ENCODE measurements at regions not wholly inside any gene's neighbourhood (a gene's known extent, or its start where the extent isn't known, plus 50 kb on each side); places are given as distances from the start of the nearest gene placed in this dataset.

DNA sequence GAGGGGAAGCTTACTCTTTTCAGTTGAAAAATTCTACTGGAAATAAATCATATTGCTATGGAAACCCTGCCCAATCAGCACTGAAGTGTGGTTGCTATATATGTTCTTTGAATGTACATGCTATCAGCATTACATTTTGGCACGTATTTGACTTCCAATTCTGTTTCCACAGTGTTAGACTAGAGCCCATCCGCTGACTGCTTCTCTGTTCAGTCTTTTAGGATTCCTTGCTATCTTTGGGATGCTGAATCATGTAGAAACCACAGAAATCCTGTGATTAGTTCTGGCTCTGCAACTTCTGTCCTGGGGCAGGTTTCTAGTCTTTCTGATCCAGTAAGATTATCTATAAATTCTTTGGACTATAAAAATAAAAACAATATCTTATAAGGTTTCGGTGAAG, 128.2 kb upstream of the SLC7A14 start:
- Histone ChIP-seq H3K4me1 (ENCODE audit: low read length) (no peaks in the 10 kb centered on the region), H2AFZ (ENCODE audit: low read length) (no peak overlapping the region), H3F3A (ENCODE audit: insufficient read depth, low read length) (no peaks in the 10 kb centered on the region), H3K27me3 (replicated peaks; ENCODE audit: insufficient read depth, low read length) (no peaks in the 10 kb centered on the region), H3K4me3 (ENCODE audit: low read length) (no peak overlapping the region), H3K9me3 (replicated peaks; ENCODE audit: insufficient read depth, low read length) (no peaks in the 10 kb centered on the region), H3K36me3 (replicated peaks; ENCODE audit: insufficient read depth, low read length) (no peaks in the 10 kb centered on the region), H3K9me2 (replicated peaks; ENCODE audit: insufficient read depth, low read length) (no peaks in the 10 kb centered on the region), H3K9ac (ENCODE audit: low read length) (no peak overlapping the region), H3K4me2 (ENCODE audit: low read depth, low read length) (no peak overlapping the region), H3K79me2 (ENCODE audit: low read length) (no peaks in the 10 kb centered on the region), H3K27ac (ENCODE audit: low read length) (no peak overlapping the region), H4K20me1 (ENCODE audit: insufficient read depth, low read length) (no peaks in the 10 kb centered on the region)
- no peak for TF ChIP-seq EZH2phosphoT487 (IDR thresholded peaks at IDR 0.05; ENCODE audit: low read length)
- TF ChIP-seq, protein P1, sequence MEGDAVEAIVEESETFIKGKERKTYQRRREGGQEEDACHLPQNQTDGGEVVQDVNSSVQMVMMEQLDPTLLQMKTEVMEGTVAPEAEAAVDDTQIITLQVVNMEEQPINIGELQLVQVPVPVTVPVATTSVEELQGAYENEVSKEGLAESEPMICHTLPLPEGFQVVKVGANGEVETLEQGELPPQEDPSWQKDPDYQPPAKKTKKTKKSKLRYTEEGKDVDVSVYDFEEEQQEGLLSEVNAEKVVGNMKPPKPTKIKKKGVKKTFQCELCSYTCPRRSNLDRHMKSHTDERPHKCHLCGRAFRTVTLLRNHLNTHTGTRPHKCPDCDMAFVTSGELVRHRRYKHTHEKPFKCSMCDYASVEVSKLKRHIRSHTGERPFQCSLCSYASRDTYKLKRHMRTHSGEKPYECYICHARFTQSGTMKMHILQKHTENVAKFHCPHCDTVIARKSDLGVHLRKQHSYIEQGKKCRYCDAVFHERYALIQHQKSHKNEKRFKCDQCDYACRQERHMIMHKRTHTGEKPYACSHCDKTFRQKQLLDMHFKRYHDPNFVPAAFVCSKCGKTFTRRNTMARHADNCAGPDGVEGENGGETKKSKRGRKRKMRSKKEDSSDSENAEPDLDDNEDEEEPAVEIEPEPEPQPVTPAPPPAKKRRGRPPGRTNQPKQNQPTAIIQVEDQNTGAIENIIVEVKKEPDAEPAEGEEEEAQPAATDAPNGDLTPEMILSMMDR (IDR thresholded peaks at IDR 0.05; ENCODE audit: low read length), result no peak
- no peak for TF ChIP-seq EZH2 (optimal IDR thresholded peaks at IDR 0.05; ENCODE audit: low read depth, low read length)
- DNase-seq, result no peak

DNA sequence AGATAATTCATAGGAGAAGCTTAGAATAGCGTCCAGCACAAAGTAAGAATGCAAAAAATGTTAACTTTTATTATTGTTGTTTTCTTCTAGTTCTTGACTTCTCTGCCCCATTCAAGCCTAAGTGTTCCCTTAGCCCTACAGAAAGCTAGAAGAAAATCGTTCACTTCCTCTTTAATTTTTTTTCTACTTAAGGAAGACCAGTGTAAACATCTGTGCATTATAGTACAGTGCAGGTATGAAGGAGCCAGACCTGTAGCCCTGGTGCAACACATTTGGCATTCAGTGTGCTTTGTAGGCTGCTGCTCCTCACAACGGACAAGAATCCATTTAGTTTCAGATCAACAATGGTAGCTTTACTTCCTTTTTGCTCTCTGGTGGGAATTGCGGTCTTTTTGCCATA, 127.8 kb upstream of the SLC7A14 start:
- no peak overlapping the region for H3K4me2 ChIP-seq (ENCODE audit: low read depth, low read length)
- H4K20me1 ChIP-seq (ENCODE audit: insufficient read depth, low read length), result no peaks in the 10 kb centered on the region
- no peaks in the 10 kb centered on the region for H3F3A ChIP-seq (ENCODE audit: insufficient read depth, low read length)
- no peaks in the 10 kb centered on the region for H3K9me2 ChIP-seq (replicated peaks; ENCODE audit: insufficient read depth, low read length)
- H3K36me3 ChIP-seq (replicated peaks; ENCODE audit: insufficient read depth, low read length), result no peaks in the 10 kb centered on the region
- no peaks in the 10 kb centered on the region for H3K27me3 ChIP-seq (replicated peaks; ENCODE audit: insufficient read depth, low read length)
- H3K9me3 ChIP-seq (replicated peaks; ENCODE audit: insufficient read depth, low read length), result no peaks in the 10 kb centered on the region
- no peaks in the 10 kb centered on the region for H3K79me2 ChIP-seq (ENCODE audit: low read length)
- H3K9ac ChIP-seq (ENCODE audit: low read length), result no peak overlapping the region
- H3K4me1 ChIP-seq (ENCODE audit: low read length), result no peaks in the 10 kb centered on the region
- no peak overlapping the region for H3K27ac ChIP-seq (ENCODE audit: low read length)
- no peak overlapping the region for H2AFZ ChIP-seq (ENCODE audit: low read length)
- TF ChIP-seq, protein P1 (IDR thresholded peaks at IDR 0.05; ENCODE audit: low read length), result no peak
- TF ChIP-seq EZH2 (optimal IDR thresholded peaks at IDR 0.05; ENCODE audit: low read depth, low read length) (no peak), EZH2phosphoT487 (IDR thresholded peaks at IDR 0.05; ENCODE audit: low read length) (no peak)
- DNase-seq, result no peak
- no peak overlapping the region for H3K4me3 ChIP-seq (ENCODE audit: low read length)

DNA sequence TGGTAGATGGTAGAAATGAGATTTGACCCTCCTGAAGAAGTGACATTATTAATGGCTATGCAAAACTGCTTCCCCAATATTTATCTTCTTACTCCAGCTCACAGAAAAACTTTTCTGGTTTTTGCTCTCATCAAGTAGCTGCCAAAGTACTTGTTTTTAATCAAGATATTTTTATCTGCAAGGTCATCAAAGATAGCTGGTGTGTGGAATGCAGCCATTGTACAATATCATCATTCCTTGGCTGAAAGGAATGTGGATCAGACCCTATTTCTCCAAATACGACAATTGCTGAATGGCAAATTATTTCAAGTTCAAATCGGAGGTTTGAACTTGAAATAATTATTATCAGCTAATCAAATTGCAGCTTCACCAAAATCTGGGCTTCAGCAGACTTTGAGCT, 126.9 kb upstream of the SLC7A14 start:
- Histone ChIP-seq H3F3A (ENCODE audit: insufficient read depth, low read length) (no peaks in the 10 kb centered on the region), H4K20me1 (ENCODE audit: insufficient read depth, low read length) (no peaks in the 10 kb centered on the region), H3K4me2 (ENCODE audit: low read depth, low read length) (no peak overlapping the region), H3K36me3 (replicated peaks; ENCODE audit: insufficient read depth, low read length) (no peaks in the 10 kb centered on the region), H3K27ac (ENCODE audit: low read length) (no peak overlapping the region), H3K79me2 (ENCODE audit: low read length) (no peaks in the 10 kb centered on the region), H3K9me3 (replicated peaks; ENCODE audit: insufficient read depth, low read length) (no peaks in the 10 kb centered on the region), H3K9ac (ENCODE audit: low read length) (no peak overlapping the region), H2AFZ (ENCODE audit: low read length) (no peak overlapping the region), H3K9me2 (replicated peaks; ENCODE audit: insufficient read depth, low read length) (no peaks in the 10 kb centered on the region), H3K4me3 (ENCODE audit: low read length) (no peak overlapping the region), H3K27me3 (replicated peaks; ENCODE audit: insufficient read depth, low read length) (no peaks in the 10 kb centered on the region), H3K4me1 (ENCODE audit: low read length) (no peaks in the 10 kb centered on the region)
- TF ChIP-seq EZH2phosphoT487 (IDR thresholded peaks at IDR 0.05; ENCODE audit: low read length), result no peak
- no peak for TF ChIP-seq EZH2 (optimal IDR thresholded peaks at IDR 0.05; ENCODE audit: low read depth, low read length)
- TF ChIP-seq, protein P1 (IDR thresholded peaks at IDR 0.05; ENCODE audit: low read length), result no peak
- no peak for DNase-seq

Measured in MM.1S (cell line).